WTC11 (cell line): ENCODE measurements at regions not wholly inside any gene's neighbourhood (a gene's known extent, or its start where the extent isn't known, plus 50 kb on each side); places are given as distances from the start of the nearest gene placed in this dataset.

Experiments used
- ATAC-seq: fragments of 200-7000 bp; cut with Tn5 transposase; 2 replicates; pipeline ENCODE4 v1.10.0; 2021; ENCODE audit warnings: mild to moderate bottlenecking, moderate library complexity
- CTCF ChIA-PET: fragments of 300-600 bp; sonication (Branson Sonifier 250); formaldehyde crosslinking; loops from one replicate; lab custom pipeline; 2021; ENCODE audit warnings: antibody characterized with exemption; lab: Charles Lee
- POLR2A ChIA-PET: fragments of 350-600 bp; sonication (Branson Sonifier 250); formaldehyde crosslinking; loops from one replicate; lab custom pipeline; 2021; ENCODE audit warnings: antibody characterized with exemption; lab: Charles Lee
- DNase-seq: peaks from one replicate; pipeline ENCODE4 v3.0.0; 2021; ENCODE audit warnings: low spot score
- H3K27ac Mint-ChIP-seq: 2 replicates; pipeline ENCODE4 v1.8.0; 2021; ENCODE audit warnings: mixed read lengths
- H3K27me3 Mint-ChIP-seq: 2 replicates; pipeline ENCODE4 v1.8.0; 2021; ENCODE audit warnings: low read depth, mild to moderate bottlenecking, moderate library complexity, mixed read lengths
- H3K36me3 Mint-ChIP-seq: 2 replicates; pipeline ENCODE4 v1.8.0; 2021; ENCODE audit warnings: mixed read lengths
- H3K4me1 Mint-ChIP-seq: 2 replicates; pipeline ENCODE4 v1.8.0; 2022; ENCODE audit warnings: mixed read lengths
- H3K4me3 Mint-ChIP-seq: 2 replicates; pipeline ENCODE4 v1.8.0; 2021; ENCODE audit warnings: mild to moderate bottlenecking, moderate library complexity, mixed read lengths
- H3K9me3 Mint-ChIP-seq: 2 replicates; pipeline ENCODE4 v1.8.0; 2021; ENCODE audit warnings: mixed read lengths
- ATF1 ChIP-seq: sonication (generic); formaldehyde crosslinking; IDR thresholded peaks from 2 replicates; pipeline ENCODE4 v1.8.1; 2023; ENCODE audit warnings: mild to moderate bottlenecking, moderate library complexity, missing genetic modification reagents
- ATF3 ChIP-seq: sonication (generic); formaldehyde crosslinking; conservative IDR thresholded peaks from 2 replicates; pipeline ENCODE4 v1.8.1; 2022; ENCODE audit warnings: mild to moderate bottlenecking, missing genetic modification reagents
- E2F1 ChIP-seq: sonication (generic); formaldehyde crosslinking; IDR thresholded peaks from 2 replicates; pipeline ENCODE4 v1.8.0; 2022; ENCODE audit warnings: mild to moderate bottlenecking, missing genetic modification reagents
- EMX1 ChIP-seq: fragments of 250-450 bp; sonication (Bioruptor Pico); IDR thresholded peaks from 2 replicates; pipeline ENCODE4 v1.8.0; 2021; ENCODE audit warnings: mild to moderate bottlenecking
- ETV6 ChIP-seq: sonication (generic); formaldehyde crosslinking; IDR thresholded peaks from 2 replicates; pipeline ENCODE4 v1.8.1; 2022; ENCODE audit warnings: mild to moderate bottlenecking, missing genetic modification reagents
- JAZF1 ChIP-seq: fragments of 250-450 bp; sonication (Bioruptor Pico); IDR thresholded peaks from 2 replicates; pipeline ENCODE4 v1.9.0; 2021; ENCODE audit warnings: moderate library complexity, mild to moderate bottlenecking, inconsistent platforms
- JUN ChIP-seq: sonication (generic); formaldehyde crosslinking; IDR thresholded peaks from 2 replicates; pipeline ENCODE4 v1.8.0; 2023; ENCODE audit warnings: mild to moderate bottlenecking, missing genetic modification reagents
- MXD4 ChIP-seq: fragments of 250-450 bp; sonication (Bioruptor Pico); IDR thresholded peaks from 2 replicates; pipeline ENCODE4 v1.8.0; 2021; ENCODE audit warnings: mild to moderate bottlenecking, moderate library complexity, borderline replicate concordance
- NFYB ChIP-seq: sonication (generic); formaldehyde crosslinking; conservative IDR thresholded peaks from 2 replicates; pipeline ENCODE4 v1.8.0; 2022; ENCODE audit warnings: low read depth, missing genetic modification reagents
- NR3C1 ChIP-seq: sonication (generic); formaldehyde crosslinking; conservative IDR thresholded peaks from 2 replicates; pipeline ENCODE4 v1.8.1; 2023; ENCODE audit warnings: low read depth, mild to moderate bottlenecking, missing genetic modification reagents
- RELA ChIP-seq: sonication (generic); formaldehyde crosslinking; IDR thresholded peaks from 2 replicates; pipeline ENCODE4 v1.8.1; 2022; ENCODE audit warnings: missing genetic modification reagents, mild to moderate bottlenecking, borderline replicate concordance
- SOX15 ChIP-seq: fragments of 250-450 bp; sonication (Bioruptor Pico); IDR thresholded peaks from 2 replicates; pipeline ENCODE4 v1.9.0; 2021; ENCODE audit warnings: mild to moderate bottlenecking
- SP1 ChIP-seq: sonication (generic); formaldehyde crosslinking; conservative IDR thresholded peaks from 2 replicates; pipeline ENCODE4 v1.8.1; 2022; ENCODE audit warnings: missing genetic modification reagents
- TCF7 ChIP-seq: sonication (generic); formaldehyde crosslinking; IDR thresholded peaks from 2 replicates; pipeline ENCODE4 v1.8.0; 2022; ENCODE audit warnings: mild to moderate bottlenecking, low read depth, missing genetic modification reagents, moderate library complexity
- ZBTB21 ChIP-seq: sonication (generic); formaldehyde crosslinking; IDR thresholded peaks from 2 replicates; pipeline ENCODE4 v1.8.1; 2023; ENCODE audit warnings: mild to moderate bottlenecking, missing genetic modification reagents, borderline replicate concordance
- ZNF121 ChIP-seq: sonication (generic); formaldehyde crosslinking; IDR thresholded peaks from 2 replicates; pipeline ENCODE4 v1.8.0; 2023; ENCODE audit warnings: missing genetic modification reagents
- ZNF396 ChIP-seq: fragments of 250-450 bp; sonication (Bioruptor Pico); IDR thresholded peaks from 2 replicates; pipeline ENCODE4 v1.8.0; 2021; ENCODE audit warnings: mild to moderate bottlenecking, moderate library complexity, borderline replicate concordance
- ZNF416 ChIP-seq: fragments of 250-450 bp; sonication (Bioruptor Pico); IDR thresholded peaks from 2 replicates; pipeline ENCODE4 v1.9.0; 2021; ENCODE audit warnings: mild to moderate bottlenecking, inconsistent platforms
- ZNF425 ChIP-seq: fragments of 250-450 bp; sonication (Bioruptor Pico); conservative IDR thresholded peaks from 2 replicates; pipeline ENCODE4 v1.9.0; 2021; ENCODE audit warnings: mild to moderate bottlenecking
- TF ChIP-seq, protein P1 (sequence below): sonication (generic); formaldehyde crosslinking; IDR thresholded peaks from 2 replicates; pipeline ENCODE4 v1.8.1; 2023; ENCODE audit warnings: mild to moderate bottlenecking, moderate library complexity, missing genetic modification reagents
- TF ChIP-seq, protein P2 (sequence below): sonication (generic); formaldehyde crosslinking; IDR thresholded peaks from 2 replicates; pipeline ENCODE4 v1.8.1; 2022; ENCODE audit warnings: mild to moderate bottlenecking, missing genetic modification reagents, moderate library complexity, borderline replicate concordance
- TF ChIP-seq, protein P3 (sequence below): sonication (generic); formaldehyde crosslinking; IDR thresholded peaks from 2 replicates; pipeline ENCODE4 v1.8.0; 2022; ENCODE audit warnings: missing genetic modification reagents
- TF ChIP-seq, protein P4 (sequence below): fragments of 250-450 bp; sonication (Bioruptor Pico); IDR thresholded peaks from 2 replicates; pipeline ENCODE4 v1.9.0; 2021; ENCODE audit warnings: moderate library complexity, mild to moderate bottlenecking, inconsistent platforms, borderline replicate concordance

GRCh38 chr5:68352166-68352565 lies 136.6 kb downstream of the PIK3R1 start:
- DNase-seq, result no peak
- H3K4me3 Mint-ChIP-seq, result no peak overlapping the region
- POLR2A ChIA-PET, result no interaction called here
- TF ChIP-seq NR3C1 (no peak), TCF7 (CRISPR knock-in tag) (no peak), ATF1 (no peak)
- TF ChIP-seq, protein P1, sequence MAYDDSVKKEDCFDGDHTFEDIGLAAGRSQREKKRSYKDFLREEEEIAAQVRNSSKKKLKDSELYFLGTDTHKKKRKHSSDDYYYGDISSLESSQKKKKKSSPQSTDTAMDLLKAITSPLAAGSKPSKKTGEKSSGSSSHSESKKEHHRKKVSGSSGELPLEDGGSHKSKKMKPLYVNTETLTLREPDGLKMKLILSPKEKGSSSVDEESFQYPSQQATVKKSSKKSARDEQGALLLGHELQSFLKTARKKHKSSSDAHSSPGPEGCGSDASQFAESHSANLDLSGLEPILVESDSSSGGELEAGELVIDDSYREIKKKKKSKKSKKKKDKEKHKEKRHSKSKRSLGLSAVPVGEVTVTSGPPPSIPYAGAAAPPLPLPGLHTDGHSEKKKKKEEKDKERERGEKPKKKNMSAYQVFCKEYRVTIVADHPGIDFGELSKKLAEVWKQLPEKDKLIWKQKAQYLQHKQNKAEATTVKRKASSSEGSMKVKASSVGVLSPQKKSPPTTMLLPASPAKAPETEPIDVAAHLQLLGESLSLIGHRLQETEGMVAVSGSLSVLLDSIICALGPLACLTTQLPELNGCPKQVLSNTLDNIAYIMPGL (CRISPR knock-in tag), result no peak
- TF ChIP-seq, protein P2, sequence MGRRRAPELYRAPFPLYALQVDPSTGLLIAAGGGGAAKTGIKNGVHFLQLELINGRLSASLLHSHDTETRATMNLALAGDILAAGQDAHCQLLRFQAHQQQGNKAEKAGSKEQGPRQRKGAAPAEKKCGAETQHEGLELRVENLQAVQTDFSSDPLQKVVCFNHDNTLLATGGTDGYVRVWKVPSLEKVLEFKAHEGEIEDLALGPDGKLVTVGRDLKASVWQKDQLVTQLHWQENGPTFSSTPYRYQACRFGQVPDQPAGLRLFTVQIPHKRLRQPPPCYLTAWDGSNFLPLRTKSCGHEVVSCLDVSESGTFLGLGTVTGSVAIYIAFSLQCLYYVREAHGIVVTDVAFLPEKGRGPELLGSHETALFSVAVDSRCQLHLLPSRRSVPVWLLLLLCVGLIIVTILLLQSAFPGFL (CRISPR knock-in tag), result no peak
- no peaks in the 10 kb centered on the region for H3K27me3 Mint-ChIP-seq
- H3K27ac Mint-ChIP-seq, result no peak overlapping the region
- peaks cover 8% of the 10 kb centered on the region for H3K36me3 Mint-ChIP-seq
- H3K9me3 Mint-ChIP-seq, result peaks cover 18% of the 10 kb centered on the region
- no peak for ATAC-seq
- CTCF ChIA-PET, result no interaction called here
- H3K4me1 Mint-ChIP-seq, result peaks cover 20% of the 10 kb centered on the region

DNA sequence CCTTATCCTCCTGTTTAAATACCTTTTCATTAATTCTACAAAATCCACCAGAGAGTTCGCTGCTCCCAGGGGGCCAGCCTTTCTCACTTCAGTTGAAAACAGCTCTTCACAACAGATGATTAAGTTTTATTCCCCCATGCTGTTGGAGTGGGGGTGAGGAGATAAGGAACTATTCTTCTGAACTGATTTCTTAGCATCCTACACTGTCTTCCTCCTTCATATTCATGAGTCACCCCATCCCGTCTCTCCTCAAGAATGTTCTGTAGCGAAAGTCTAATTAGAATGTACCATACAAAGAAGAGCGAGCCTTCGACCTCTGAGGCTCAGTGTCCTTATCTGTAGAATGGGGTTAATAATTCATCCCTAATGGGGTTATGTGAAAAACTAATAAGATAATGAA lies 138.0 kb downstream of the PIK3R1 start:
- CTCF ChIA-PET, result interaction anchor here (1.4 kb wide), 1 partner anchor 67 kb away, joined by 6 read pairs; no protein-coding TSS in a partner anchor
- Mint-ChIP-seq H3K27ac (no peak overlapping the region), H3K9me3 (0 out of 2 replicates have a peak, but pooled peaks cover 5% of the 10 kb centered on the region), H3K4me1 (peaks cover 30% of the 10 kb centered on the region), H3K36me3 (no peaks in the 10 kb centered on the region), H3K4me3 (no peak overlapping the region), H3K27me3 (no peaks in the 10 kb centered on the region)
- ATAC-seq (no peak), DNase-seq (no peak)
- POLR2A ChIA-PET, result no interaction called here
- TF ChIP-seq ETV6 (CRISPR knock-in tag) (no peak), ZBTB21 (CRISPR knock-in tag) (no peak), JAZF1 (CRISPR knock-in tag) (no peak), E2F1 (CRISPR knock-in tag) (no peak), EMX1 (CRISPR knock-in tag) (no peak), MXD4 (no peak), ZNF121 (CRISPR knock-in tag) (no peak), ATF3 (CRISPR knock-in tag) (no peak), SOX15 (no peak)
- TF ChIP-seq, protein P3, sequence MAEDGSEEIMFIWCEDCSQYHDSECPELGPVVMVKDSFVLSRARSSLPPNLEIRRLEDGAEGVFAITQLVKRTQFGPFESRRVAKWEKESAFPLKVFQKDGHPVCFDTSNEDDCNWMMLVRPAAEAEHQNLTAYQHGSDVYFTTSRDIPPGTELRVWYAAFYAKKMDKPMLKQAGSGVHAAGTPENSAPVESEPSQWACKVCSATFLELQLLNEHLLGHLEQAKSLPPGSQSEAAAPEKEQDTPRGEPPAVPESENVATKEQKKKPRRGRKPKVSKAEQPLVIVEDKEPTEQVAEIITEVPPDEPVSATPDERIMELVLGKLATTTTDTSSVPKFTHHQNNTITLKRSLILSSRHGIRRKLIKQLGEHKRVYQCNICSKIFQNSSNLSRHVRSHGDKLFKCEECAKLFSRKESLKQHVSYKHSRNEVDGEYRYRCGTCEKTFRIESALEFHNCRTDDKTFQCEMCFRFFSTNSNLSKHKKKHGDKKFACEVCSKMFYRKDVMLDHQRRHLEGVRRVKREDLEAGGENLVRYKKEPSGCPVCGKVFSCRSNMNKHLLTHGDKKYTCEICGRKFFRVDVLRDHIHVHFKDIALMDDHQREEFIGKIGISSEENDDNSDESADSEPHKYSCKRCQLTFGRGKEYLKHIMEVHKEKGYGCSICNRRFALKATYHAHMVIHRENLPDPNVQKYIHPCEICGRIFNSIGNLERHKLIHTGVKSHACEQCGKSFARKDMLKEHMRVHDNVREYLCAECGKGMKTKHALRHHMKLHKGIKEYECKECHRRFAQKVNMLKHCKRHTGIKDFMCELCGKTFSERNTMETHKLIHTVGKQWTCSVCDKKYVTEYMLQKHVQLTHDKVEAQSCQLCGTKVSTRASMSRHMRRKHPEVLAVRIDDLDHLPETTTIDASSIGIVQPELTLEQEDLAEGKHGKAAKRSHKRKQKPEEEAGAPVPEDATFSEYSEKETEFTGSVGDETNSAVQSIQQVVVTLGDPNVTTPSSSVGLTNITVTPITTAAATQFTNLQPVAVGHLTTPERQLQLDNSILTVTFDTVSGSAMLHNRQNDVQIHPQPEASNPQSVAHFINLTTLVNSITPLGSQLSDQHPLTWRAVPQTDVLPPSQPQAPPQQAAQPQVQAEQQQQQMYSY (CRISPR knock-in tag), result no peak

- Mint-ChIP-seq H3K27me3 (no peaks in the 10 kb centered on the region), H3K9me3 (0 out of 2 replicates have a peak, but pooled peaks cover under 1% of the 10 kb centered on the region), H3K4me3 (no peak overlapping the region), H3K27ac (no peak overlapping the region), H3K36me3 (no peaks in the 10 kb centered on the region), H3K4me1 (peaks cover 30% of the 10 kb centered on the region)
- CTCF ChIA-PET, result interaction anchor here (1.4 kb wide), 1 partner anchor 68 kb away, joined by 6 read pairs; no protein-coding TSS in a partner anchor
- DNase-seq (no peak), ATAC-seq (no peak)
- POLR2A ChIA-PET, result no interaction called here
- no peak for TF ChIP-seq SP1 (CRISPR knock-in tag)
- TF ChIP-seq ATF1, result no peak
- TF ChIP-seq NFYB (CRISPR knock-in tag), result no peak
- TF ChIP-seq RELA (CRISPR knock-in tag), result no peak
- no peak for TF ChIP-seq ZNF416 (CRISPR knock-in tag)
- no peak for TF ChIP-seq JUN (CRISPR knock-in tag)
- TF ChIP-seq ZNF396 (CRISPR knock-in tag), result no peak
- TF ChIP-seq, protein P4, sequence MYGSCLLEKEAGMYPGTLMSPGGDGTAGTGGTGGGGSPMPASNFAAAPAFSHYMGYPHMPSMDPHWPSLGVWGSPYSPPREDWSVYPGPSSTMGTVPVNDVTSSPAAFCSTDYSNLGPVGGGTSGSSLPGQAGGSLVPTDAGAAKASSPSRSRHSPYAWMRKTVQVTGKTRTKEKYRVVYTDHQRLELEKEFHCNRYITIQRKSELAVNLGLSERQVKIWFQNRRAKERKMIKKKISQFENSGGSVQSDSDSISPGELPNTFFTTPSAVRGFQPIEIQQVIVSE (CRISPR knock-in tag), result no peak
- no peak for TF ChIP-seq ZNF425 (CRISPR knock-in tag)
- TF ChIP-seq JAZF1 (CRISPR knock-in tag), result no peak
Measured at GRCh38 chr5:68354315-68354714, 138.8 kb downstream of the PIK3R1 start.
